Uterus (tissue), 3 donors: ENCODE measurements at regions not wholly inside any gene's neighbourhood (a gene's known extent, or its start where the extent isn't known, plus 50 kb on each side); places are given as distances from the start of the nearest gene placed in this dataset.

ENCODE experiments used
- DNase-seq, 2 donors: peaks; one replicate each; pipeline ENCODE4 v3.0.0-alpha.2; 2019 to 2020
- H3K27ac ChIP-seq, 2 donors: fragments of 200-600 bp; sonication (generic); 1 replicate in 1 of 2; 2 replicates in 1 of 2; pipeline ENCODE4 v1.5.1; 2016 to 2018
- H3K27me3 ChIP-seq, 2 donors: fragments of 200-600 bp; sonication (generic); one replicate each; pipeline ENCODE4 v1.5.1; 2018 to 2019; ENCODE audit warnings: control low read depth in 1 of 2
- H3K36me3 ChIP-seq, 2 donors: fragments of 200-600 bp; sonication (generic); one replicate each; pipeline ENCODE4 v1.5.1; 2019; ENCODE audit warnings: control low read depth in 1 of 2
- H3K4me1 ChIP-seq, 2 donors: fragments of 200-600 bp; sonication (generic); one replicate each; pipeline ENCODE4 v1.5.1; 2018 to 2019; ENCODE audit warnings: control low read depth in 1 of 2
- H3K4me3 ChIP-seq, 2 donors: fragments of 200-600 bp; sonication (generic); 1 replicate in 1 of 2; 2 replicates in 1 of 2; pipeline ENCODE4 v1.5.1; 2018 to 2019; ENCODE audit warnings: mild to moderate bottlenecking in 1 of 2
- H3K9me3 ChIP-seq, 2 donors: fragments of 200-600 bp; sonication (generic); one replicate each; pipeline ENCODE4 v1.5.1; 2019; ENCODE audit warnings: control low read depth in 1 of 2
- CTCF ChIP-seq, 4 experiments: fragments of 200-600 bp in 2 of 4; fragments of 450-650 bp in 2 of 4; sonication (generic) in 2 of 4; IDR thresholded peaks; one replicate each; pipeline ENCODE4 v1.5.1; 2016 to 2019; ENCODE audit warnings: antibody characterized with exemption in 4 of 4, mild to moderate bottlenecking in 2 of 4, moderate library complexity in 1 of 4
- POLR2A ChIP-seq, 2 donors: fragments of 450-650 bp; IDR thresholded peaks; one replicate each; pipeline ENCODE4 v1.6.1; 2016; ENCODE audit warnings: antibody characterized with exemption in 2 of 2, mild to moderate bottlenecking in 1 of 2, moderate library complexity in 1 of 2
- intact Hi-C: fragments of 100-400 bp; cut with DNase I; formaldehyde crosslinking; loops from one replicate; pipeline ENCODE4 v1.15.1; 2023; ENCODE audit warnings: low total_unique reads
- donor health status: DM: yes; HTN: yes; CAD: no.

- no peaks in the 10 kb centered on the region for H3K9me3 ChIP-seq
- intact Hi-C loops, result no loop called here
- H3K36me3 ChIP-seq, result no peaks in the 10 kb centered on the region
- no peaks in the 10 kb centered on the region for H3K4me1 ChIP-seq
- no peak for TF ChIP-seq CTCF (IDR thresholded peaks at IDR 0.05)
- TF ChIP-seq POLR2A (IDR thresholded peaks at IDR 0.05), result no peak
- H3K4me3 ChIP-seq, result no peak overlapping the region
- H3K27me3 ChIP-seq, result no peaks in the 10 kb centered on the region
- DNase-seq, result no peak
- no peak overlapping the region for H3K27ac ChIP-seq
Measured at GRCh38 chr1:238360474-238360873, 469.8 kb upstream of the ZP4 start.

GRCh38 chr1:238350471-238350870, 459.7 kb upstream of the ZP4 start:
- intact Hi-C loops, result no loop called here
- Histone ChIP-seq H3K36me3 (no peaks in the 10 kb centered on the region), H3K27me3 (no peaks in the 10 kb centered on the region), H3K27ac (no peak overlapping the region), H3K4me3 (no peak overlapping the region), H3K9me3 (no peaks in the 10 kb centered on the region), H3K4me1 (no peaks in the 10 kb centered on the region)
- TF ChIP-seq POLR2A (IDR thresholded peaks at IDR 0.05), result no peak
- no peak for TF ChIP-seq CTCF (IDR thresholded peaks at IDR 0.05)
- no peak for DNase-seq

GRCh38 chr1:238346340-238346739, 455.6 kb upstream of the ZP4 start:
- no peaks in the 10 kb centered on the region for H3K9me3 ChIP-seq
- H3K36me3 ChIP-seq, result no peaks in the 10 kb centered on the region
- intact Hi-C loops, result no loop called here
- H3K4me3 ChIP-seq, result no peak overlapping the region
- no peaks in the 10 kb centered on the region for H3K4me1 ChIP-seq
- no peak overlapping the region for H3K27ac ChIP-seq
- DNase-seq, result no peak
- TF ChIP-seq POLR2A (IDR thresholded peaks at IDR 0.05) (no peak), CTCF (IDR thresholded peaks at IDR 0.05) (no peak)
- H3K27me3 ChIP-seq, result no peaks in the 10 kb centered on the region

- Histone ChIP-seq H3K4me1 (no peaks in the 10 kb centered on the region), H3K4me3 (no peak overlapping the region), H3K27ac (no peak overlapping the region), H3K36me3 (no peaks in the 10 kb centered on the region), H3K9me3 (no peaks in the 10 kb centered on the region), H3K27me3 (no peaks in the 10 kb centered on the region)
- intact Hi-C loops, result no loop called here
- TF ChIP-seq POLR2A (IDR thresholded peaks at IDR 0.05), result no peak
- TF ChIP-seq CTCF (IDR thresholded peaks at IDR 0.05), result no peak
- no peak for DNase-seq
Measured at GRCh38 chr1:238345837-238346236, 455.1 kb upstream of the ZP4 start.

GRCh38 chr1:238343852-238344251, 453.1 kb upstream of the ZP4 start:
- intact Hi-C loops, result no loop called here
- no peak overlapping the region for H3K27ac ChIP-seq
- H3K9me3 ChIP-seq, result no peaks in the 10 kb centered on the region
- H3K27me3 ChIP-seq, result no peaks in the 10 kb centered on the region
- no peaks in the 10 kb centered on the region for H3K4me1 ChIP-seq
- no peak overlapping the region for H3K4me3 ChIP-seq
- TF ChIP-seq POLR2A (IDR thresholded peaks at IDR 0.05) (no peak), CTCF (IDR thresholded peaks at IDR 0.05) (no peak)
- DNase-seq, result no peak
- no peaks in the 10 kb centered on the region for H3K36me3 ChIP-seq
